ENCODE measurements at regions not wholly inside any gene's neighbourhood (a gene's known extent, or its start where the extent isn't known, plus 50 kb on each side); places are given as distances from the start of the nearest gene placed in this dataset.

DNA sequence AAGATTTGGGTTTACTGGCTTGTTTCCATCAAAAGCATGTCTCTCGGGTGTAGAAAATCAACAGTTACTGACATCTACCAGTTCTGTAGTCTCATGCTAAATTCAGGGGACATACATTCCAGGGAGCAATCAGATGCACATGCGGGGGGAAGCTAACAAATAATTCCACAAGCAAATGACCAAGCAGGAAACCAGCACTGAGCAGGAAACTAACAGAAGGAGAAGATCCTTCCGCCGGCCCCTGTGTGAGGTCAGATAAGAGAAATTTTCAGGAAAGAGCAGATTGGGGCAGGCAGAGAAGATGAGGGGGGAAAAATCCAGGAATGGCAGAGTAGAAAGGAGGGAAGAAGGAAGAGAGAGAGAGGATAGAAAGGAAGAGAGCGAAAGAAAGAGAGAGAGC is 127.6 kb upstream of the TMCC3 start:
- Histone ChIP-seq H3K36me3 (no peaks in the 10 kb centered on the region), H3K4me3 (no peak overlapping the region), H3K9ac (no peak overlapping the region), H4K20me1 (no peaks in the 10 kb centered on the region), H3K4me1 (peaks cover 20% of the 10 kb centered on the region), H3K9me3 (peaks cover 9% of the 10 kb centered on the region), H3K27ac (no peak overlapping the region), H3K27me3 (no peaks in the 10 kb centered on the region), H3K4me2 (no peak overlapping the region)
- TF ChIP-seq Cebpa-rat (IDR thresholded peaks at IDR 0.05) = no peak

- peaks cover 20% of the 10 kb centered on the region for H3K4me1 ChIP-seq
- H3K36me3 ChIP-seq = no peaks in the 10 kb centered on the region
- H3K27me3 ChIP-seq = no peaks in the 10 kb centered on the region
- H3K27ac ChIP-seq = no peak overlapping the region
- H3K4me3 ChIP-seq = no peak overlapping the region
- H3K9me3 ChIP-seq = peaks cover 4% of the 10 kb centered on the region; the same call in 1 of the 2 replicates
- no peak overlapping the region for H3K9ac ChIP-seq
- H4K20me1 ChIP-seq = no peaks in the 10 kb centered on the region
- no peak overlapping the region for H3K4me2 ChIP-seq
- no peak for TF ChIP-seq Cebpa-rat (IDR thresholded peaks at IDR 0.05)
Measured at GRCh38 chr12:94775710-94776109, 125.4 kb upstream of the TMCC3 start.

- Histone ChIP-seq H3K9ac (no peak overlapping the region), H3K27ac (no peak overlapping the region), H3K36me3 (no peaks in the 10 kb centered on the region), H3K4me3 (no peak overlapping the region), H3K4me2 (no peak overlapping the region), H3K4me1 (peaks cover 24% of the 10 kb centered on the region), H3K27me3 (no peaks in the 10 kb centered on the region), H3K9me3 (peaks cover 4% of the 10 kb centered on the region; the same call in 1 of the 2 replicates), H4K20me1 (no peaks in the 10 kb centered on the region)
- no peak for TF ChIP-seq Cebpa-rat (IDR thresholded peaks at IDR 0.05)
Measured at GRCh38 chr12:94771741-94772140, 121.4 kb upstream of the TMCC3 start.

- no peaks in the 10 kb centered on the region for H4K20me1 ChIP-seq
- no peak overlapping the region for H3K27ac ChIP-seq
- no peaks in the 10 kb centered on the region for H3K27me3 ChIP-seq
- no peak overlapping the region for H3K4me2 ChIP-seq
- H3K36me3 ChIP-seq = no peaks in the 10 kb centered on the region
- H3K4me3 ChIP-seq = no peak overlapping the region
- H3K9me3 ChIP-seq = peaks cover 4% of the 10 kb centered on the region; the same call in 1 of the 2 replicates
- no peak overlapping the region for H3K9ac ChIP-seq
- peaks cover 24% of the 10 kb centered on the region for H3K4me1 ChIP-seq
- TF ChIP-seq Cebpa-rat (IDR thresholded peaks at IDR 0.05) = no peak
Measured at GRCh38 chr12:94771199-94771598, 120.8 kb upstream of the TMCC3 start.

DNA sequence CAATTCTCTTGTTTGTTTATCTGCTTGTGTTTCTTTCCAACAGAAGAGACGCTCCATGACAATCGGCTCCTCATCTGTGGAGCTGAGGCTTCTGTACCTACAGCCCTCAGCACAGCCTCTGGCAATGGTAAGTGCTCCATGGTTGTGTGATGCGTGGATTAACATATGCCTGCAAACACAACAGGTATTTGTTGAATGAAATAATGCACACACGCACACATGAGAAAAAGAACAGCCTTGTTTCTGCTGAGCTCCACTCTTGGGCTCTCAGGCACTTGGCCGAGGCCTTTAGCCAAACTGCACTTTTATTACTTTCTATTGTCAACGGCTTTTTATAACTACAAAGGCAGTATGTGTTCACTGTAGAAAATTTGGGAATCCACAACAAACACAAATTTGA is 120.4 kb upstream of the TMCC3 start:
- Histone ChIP-seq H3K27ac (no peak overlapping the region), H3K4me2 (no peak overlapping the region), H3K27me3 (no peaks in the 10 kb centered on the region), H4K20me1 (no peaks in the 10 kb centered on the region), H3K9me3 (peaks cover 4% of the 10 kb centered on the region; the same call in 1 of the 2 replicates), H3K36me3 (no peaks in the 10 kb centered on the region), H3K9ac (no peak overlapping the region), H3K4me3 (no peak overlapping the region), H3K4me1 (peaks cover 24% of the 10 kb centered on the region)
- TF ChIP-seq Cebpa-rat (IDR thresholded peaks at IDR 0.05) = no peak

DNA sequence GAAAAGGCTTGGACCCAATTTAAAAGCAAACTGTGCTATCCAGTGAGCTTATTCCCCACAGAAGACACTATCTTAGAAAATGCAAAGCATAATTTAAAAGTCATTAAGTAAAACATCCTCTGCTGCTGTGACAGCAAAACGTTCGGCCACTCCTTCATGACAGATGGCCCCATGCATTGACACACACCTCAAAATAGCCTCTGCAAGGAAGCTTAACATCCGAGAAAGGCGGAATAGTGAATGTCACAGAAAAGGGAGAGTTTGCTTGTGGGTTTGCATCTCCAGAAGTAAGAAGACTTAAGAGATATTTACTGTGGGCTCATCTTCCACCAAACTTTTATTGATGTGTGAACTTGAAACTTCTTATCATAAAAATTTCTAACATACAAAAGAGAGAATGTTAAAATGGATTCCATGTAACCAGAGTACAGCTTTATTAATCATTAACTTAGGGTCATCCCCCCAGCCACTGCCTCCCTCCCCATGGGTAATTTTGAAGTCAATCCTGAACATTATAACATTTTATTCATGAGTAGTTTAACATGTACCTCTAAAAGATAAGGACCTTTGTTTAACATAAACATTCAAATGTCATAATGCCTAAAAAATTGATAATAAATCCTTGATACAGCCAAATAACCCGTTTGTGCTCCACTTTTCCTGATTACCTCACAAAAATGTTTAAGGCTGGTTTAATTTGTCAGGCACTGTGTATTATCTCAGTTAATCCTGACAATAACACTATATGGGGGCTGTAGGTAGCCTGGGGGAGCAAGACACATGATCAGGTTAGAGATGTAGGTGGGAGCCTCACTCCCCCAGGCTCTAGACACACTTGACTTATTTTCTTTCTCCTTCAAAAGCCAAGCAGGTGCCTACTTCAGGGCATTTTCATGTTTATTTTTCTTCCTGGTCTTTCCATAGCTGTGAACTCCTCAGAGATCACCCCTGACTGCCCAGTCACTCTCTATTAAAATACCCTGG is 119.7 kb upstream of the TMCC3 start:
- Histone ChIP-seq H3K27ac (no peak overlapping the region), H3K9ac (no peak overlapping the region), H4K20me1 (no peaks in the 10 kb centered on the region), H3K4me1 (peaks cover 24% of the 10 kb centered on the region), H3K9me3 (peaks cover 4% of the 10 kb centered on the region; the same call in 1 of the 2 replicates), H3K36me3 (no peaks in the 10 kb centered on the region), H3K4me2 (peak overlapping the region; percentile 82), H3K4me3 (no peak overlapping the region), H3K27me3 (no peaks in the 10 kb centered on the region)
- TF ChIP-seq Cebpa-rat (IDR thresholded peaks at IDR 0.05) = no peak

DNA sequence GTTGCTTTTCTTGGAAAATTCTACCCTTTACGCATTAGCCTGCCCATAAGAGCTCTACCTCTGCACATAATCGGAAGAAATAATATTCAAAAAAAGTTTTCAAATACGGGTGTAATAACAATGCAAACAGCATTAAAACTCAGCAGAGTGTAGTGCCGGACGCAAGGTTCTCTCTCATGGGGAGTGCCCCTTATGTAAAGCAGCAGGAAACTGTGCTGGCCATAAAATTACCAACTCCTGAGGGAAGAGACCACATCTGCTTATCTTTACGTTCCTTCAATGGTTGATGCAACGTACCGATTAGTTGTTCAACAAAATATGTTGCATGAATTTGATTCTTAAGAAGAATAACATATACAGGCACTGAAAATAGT is 118.7 kb upstream of the TMCC3 start:
- H3K9me3 ChIP-seq = peaks cover 3% of the 10 kb centered on the region; the same call in 1 of the 2 replicates
- H3K4me1 ChIP-seq = peaks cover 24% of the 10 kb centered on the region
- H3K27me3 ChIP-seq = no peaks in the 10 kb centered on the region
- peak overlapping the region; percentile 15; the same call in 1 of the 2 replicates for H3K4me3 ChIP-seq
- H3K9ac ChIP-seq = no peak overlapping the region
- peak overlapping the region; percentile 82 for H3K4me2 ChIP-seq
- H3K27ac ChIP-seq = no peak overlapping the region
- no peaks in the 10 kb centered on the region for H3K36me3 ChIP-seq
- no peak for TF ChIP-seq Cebpa-rat (IDR thresholded peaks at IDR 0.05)
- no peaks in the 10 kb centered on the region for H4K20me1 ChIP-seq

GRCh38 chr12:94768398-94769046 is 118.2 kb upstream of the TMCC3 start:
- Histone ChIP-seq H3K36me3 (no peaks in the 10 kb centered on the region), H3K27ac (no peak overlapping the region), H3K4me1 (peaks cover 24% of the 10 kb centered on the region), H3K9ac (no peak overlapping the region), H4K20me1 (no peaks in the 10 kb centered on the region), H3K4me3 (peak overlapping the region; percentile 15; the same call in 1 of the 2 replicates), H3K27me3 (no peaks in the 10 kb centered on the region), H3K9me3 (no peaks in the 10 kb centered on the region), H3K4me2 (peak overlapping the region; percentile 82)
- no peak for TF ChIP-seq Cebpa-rat (IDR thresholded peaks at IDR 0.05)

- TF ChIP-seq Cebpa-rat (IDR thresholded peaks at IDR 0.05) = no peak
- no peaks in the 10 kb centered on the region for H4K20me1 ChIP-seq
- no peak overlapping the region for H3K9ac ChIP-seq
- H3K27me3 ChIP-seq = no peaks in the 10 kb centered on the region
- H3K27ac ChIP-seq = no peak overlapping the region
- no peak overlapping the region for H3K4me3 ChIP-seq
- H3K4me2 ChIP-seq = peak overlapping the region; percentile 82
- peaks cover 24% of the 10 kb centered on the region for H3K4me1 ChIP-seq
- H3K36me3 ChIP-seq = no peaks in the 10 kb centered on the region
- no peaks in the 10 kb centered on the region for H3K9me3 ChIP-seq
Measured at GRCh38 chr12:94767956-94768355, 117.6 kb upstream of the TMCC3 start.

GRCh38 chr12:94766397-94766796 is 116.0 kb upstream of the TMCC3 start:
- no peaks in the 10 kb centered on the region for H3K9me3 ChIP-seq
- H3K4me1 ChIP-seq = peaks cover 24% of the 10 kb centered on the region
- no peak overlapping the region for H3K4me2 ChIP-seq
- no peaks in the 10 kb centered on the region for H4K20me1 ChIP-seq
- no peak for TF ChIP-seq Cebpa-rat (IDR thresholded peaks at IDR 0.05)
- no peak overlapping the region for H3K4me3 ChIP-seq
- no peaks in the 10 kb centered on the region for H3K36me3 ChIP-seq
- H3K27ac ChIP-seq = no peak overlapping the region
- H3K27me3 ChIP-seq = no peaks in the 10 kb centered on the region
- H3K9ac ChIP-seq = no peak overlapping the region
